H9 (cell line): ENCODE measurements at regions not wholly inside any gene's neighbourhood (a gene's known extent, or its start where the extent isn't known, plus 50 kb on each side); places are given as distances from the start of the nearest gene placed in this dataset.

Source experiments
- DNase-seq: peaks from one replicate; pipeline ENCODE4 v3.0.0-alpha.2; 2017
- H2AFZ ChIP-seq: one replicate; pipeline ENCODE4 v1.6.1; 2013; ENCODE audit warnings: mild to moderate bottlenecking, low read length, control low read depth, moderate library complexity
- H2AK5ac ChIP-seq: 2 replicates; pipeline ENCODE4 v1.6.1; 2013; ENCODE audit warnings: low read length, control low read depth, mixed read lengths; ENCODE audit not compliant: insufficient read length
- H2BK120ac ChIP-seq: one replicate; pipeline ENCODE4 v1.6.1; 2013; ENCODE audit warnings: low read depth, mild to moderate bottlenecking, low read length, control low read depth, inconsistent platforms; ENCODE audit not compliant: poor library complexity, severe bottlenecking
- H2BK12ac ChIP-seq: 2 replicates; pipeline ENCODE4 v1.6.1; 2013; ENCODE audit warnings: low read length, control low read depth, mixed read lengths, low read depth; ENCODE audit not compliant: insufficient read length
- H2BK15ac ChIP-seq: 2 replicates; pipeline ENCODE4 v1.6.1; 2013; ENCODE audit warnings: low read depth, low read length, control low read depth
- H2BK20ac ChIP-seq: one replicate; pipeline ENCODE4 v1.6.1; 2013; ENCODE audit warnings: low read depth, mild to moderate bottlenecking, low read length, control low read depth, inconsistent platforms; ENCODE audit not compliant: poor library complexity, severe bottlenecking
- H2BK5ac ChIP-seq: 2 replicates; pipeline ENCODE4 v1.6.1; 2013; ENCODE audit warnings: low read length, control low read depth, mixed read lengths; ENCODE audit not compliant: insufficient read length
- H3K14ac ChIP-seq: 2 replicates; pipeline ENCODE4 v1.6.1; 2013; ENCODE audit warnings: low read length, control low read depth; ENCODE audit not compliant: insufficient read depth
- H3K18ac ChIP-seq: 2 replicates; pipeline ENCODE4 v1.6.1; 2013; ENCODE audit warnings: low read depth, mild to moderate bottlenecking, mixed read lengths, low read length, control low read depth; ENCODE audit not compliant: insufficient read length
- H3K23ac ChIP-seq: 2 replicates; pipeline ENCODE4 v1.6.1; 2013; ENCODE audit warnings: low read length, control low read depth, mixed read lengths, low read depth; ENCODE audit not compliant: insufficient read length
- H3K23me2 ChIP-seq: 2 replicates; pipeline ENCODE4 v1.6.1; 2013; ENCODE audit warnings: low read depth, mild to moderate bottlenecking, mixed read lengths, low read length, control low read depth; ENCODE audit not compliant: insufficient read length, poor library complexity, severe bottlenecking
- H3K27ac ChIP-seq: 2 replicates; pipeline ENCODE4 v1.5.1; 2013; ENCODE audit warnings: low read length, control low read depth, mixed read lengths, low read depth; ENCODE audit not compliant: insufficient read length
- H3K27me3 ChIP-seq: 2 replicates; pipeline ENCODE4 v1.6.1; 2013; ENCODE audit warnings: low read length, control low read depth, inconsistent platforms; ENCODE audit not compliant: insufficient read depth
- H3K4ac ChIP-seq: 2 replicates; pipeline ENCODE4 v1.6.1; 2013; ENCODE audit warnings: low read depth, mild to moderate bottlenecking, control low read depth, inconsistent platforms, low read length, moderate library complexity
- H3K4me1 ChIP-seq: 2 replicates; pipeline ENCODE4 v1.6.1; 2013; ENCODE audit warnings: low read length, control low read depth, inconsistent platforms; ENCODE audit not compliant: insufficient read depth
- H3K4me2 ChIP-seq: 2 replicates; pipeline ENCODE4 v1.6.1; 2013; ENCODE audit warnings: low read length, control low read depth, mixed read lengths; ENCODE audit not compliant: insufficient read length, insufficient read depth
- H3K56ac ChIP-seq: 2 replicates; pipeline ENCODE4 v1.6.1; 2013; ENCODE audit warnings: low read depth, mild to moderate bottlenecking, mixed read lengths, low read length, control low read depth; ENCODE audit not compliant: insufficient read length
- H3K79me1 ChIP-seq: 2 replicates; pipeline ENCODE4 v1.6.1; 2013; ENCODE audit warnings: low read depth, mild to moderate bottlenecking, moderate library complexity, low read length, control low read depth, inconsistent platforms; ENCODE audit not compliant: insufficient read depth, poor library complexity, severe bottlenecking
- H3K79me2 ChIP-seq: 2 replicates; pipeline ENCODE4 v1.6.1; 2013; ENCODE audit warnings: low read length, control low read depth, inconsistent platforms; ENCODE audit not compliant: insufficient read depth
- H3K9ac ChIP-seq: 2 replicates; pipeline ENCODE4 v1.6.1; 2013; ENCODE audit warnings: low read length, control low read depth, mixed read lengths; ENCODE audit not compliant: insufficient read length; ENCODE audit errors: extremely low read depth
- H3K9me3 ChIP-seq: one replicate; pipeline ENCODE4 v1.6.1; 2013; ENCODE audit warnings: low read depth, low read length, inconsistent platforms; ENCODE audit not compliant: control insufficient read depth
- H3T11ph ChIP-seq: one replicate; pipeline ENCODE4 v1.6.1; 2013; ENCODE audit warnings: mild to moderate bottlenecking, low read length, control low read depth, inconsistent platforms
- H4K20me1 ChIP-seq: one replicate; pipeline ENCODE4 v1.6.1; 2013; ENCODE audit not compliant: control insufficient read depth, insufficient read length, insufficient read depth
- H4K5ac ChIP-seq: 2 replicates; pipeline ENCODE4 v1.6.1; 2013; ENCODE audit warnings: low read depth, mild to moderate bottlenecking, mixed read lengths, low read length, control low read depth; ENCODE audit not compliant: insufficient read length
- H4K8ac ChIP-seq: replicated peaks from 2 replicates; pipeline ENCODE4 v1.6.1; 2013; ENCODE audit warnings: low read length, control low read depth, mixed read lengths, low read depth; ENCODE audit not compliant: insufficient read length
- H4K91ac ChIP-seq: 2 replicates; pipeline ENCODE4 v1.6.1; 2013; ENCODE audit warnings: low read depth, mild to moderate bottlenecking, moderate library complexity, mixed read lengths, low read length, control low read depth; ENCODE audit not compliant: insufficient read length
- H3K27ac Mint-ChIP-seq, 3 experiments: 2 replicates in 2 of 3; 3 replicates in 1 of 3; pipeline ENCODE4 v1.8.0; 2020 to 2021; ENCODE audit warnings: mixed read lengths in 3 of 3, mild to moderate bottlenecking in 1 of 3, moderate library complexity in 1 of 3
- H3K27me3 Mint-ChIP-seq: 2 replicates; pipeline ENCODE4 v1.8.0; 2021; ENCODE audit warnings: low read depth, mild to moderate bottlenecking, moderate library complexity, mixed read lengths
- H3K36me3 Mint-ChIP-seq, 3 experiments: 2 replicates in 2 of 3; 3 replicates in 1 of 3; pipeline ENCODE4 v1.8.0; 2020 to 2021; ENCODE audit warnings: low read depth in 3 of 3, mixed read lengths in 3 of 3; ENCODE audit not compliant: insufficient read depth in 1 of 3
- H3K4me1 Mint-ChIP-seq, 2 experiments: 2 replicates each; pipeline ENCODE4 v1.8.0; 2020; ENCODE audit warnings: mixed read lengths in 2 of 2
- H3K4me3 Mint-ChIP-seq, 2 experiments: 2 replicates in 1 of 2; 3 replicates in 1 of 2; pipeline ENCODE4 v1.8.0; 2020 to 2021; ENCODE audit warnings: mild to moderate bottlenecking in 2 of 2, mixed read lengths in 2 of 2, moderate library complexity in 1 of 2
- H3K9me3 Mint-ChIP-seq, 2 experiments: 2 replicates in 1 of 2; 3 replicates in 1 of 2; pipeline ENCODE4 v1.8.0; 2020; ENCODE audit warnings: mild to moderate bottlenecking in 2 of 2, mixed read lengths in 2 of 2, moderate library complexity in 1 of 2
- CTCF ChIP-seq: fragments of 200-600 bp; sonication (generic); conservative IDR thresholded peaks from 3 replicates; pipeline ENCODE4 v1.8.0; 2021; ENCODE audit warnings: antibody characterized with exemption, mild to moderate bottlenecking
- WGBS: extraction: QIAGEN DNeasy Blood & Tissue Kit; methylation state at CpG from one replicate; pipeline ENCODE4 v1.1.7; 2013; ENCODE audit warnings: missing lambda C conversion rate, low lambda C conversion rate, mixed read lengths; ENCODE audit not compliant: insufficient read length; ENCODE audit errors: extremely low coverage; 5-methylcytosine and 5-hydroxymethylcytosine counted together

- Histone ChIP-seq H4K20me1 (no peaks in the 10 kb centered on the region), H2AK5ac (no peak overlapping the region), H3K14ac (no peak overlapping the region), H3T11ph (no peak overlapping the region), H3K4ac (no peak overlapping the region), H3K18ac (no peak overlapping the region), H4K91ac (no peak overlapping the region), H3K4me2 (no peak overlapping the region), H2BK12ac (no peak overlapping the region), H3K4me1 (no peaks in the 10 kb centered on the region), H3K9ac (no peak overlapping the region), H4K8ac (no peak overlapping the region), H3K27ac (no peak overlapping the region), H3K79me2 (no peaks in the 10 kb centered on the region), H3K23me2 (no peaks in the 10 kb centered on the region), H3K79me1 (no peaks in the 10 kb centered on the region), H3K9me3 (no peaks in the 10 kb centered on the region), H4K5ac (no peak overlapping the region), H2BK5ac (no peak overlapping the region), H3K56ac (no peak overlapping the region), H2BK20ac (no peak overlapping the region), H2BK15ac (no peak overlapping the region), H3K23ac (no peak overlapping the region), H2BK120ac (no peak overlapping the region), H2AFZ (no peak overlapping the region), H3K27me3 (no peaks in the 10 kb centered on the region)
- no peak for DNase-seq
- no peak overlapping the region for H3K4me3 Mint-ChIP-seq
- H3K27ac Mint-ChIP-seq: no peak overlapping the region
- H3K4me1 Mint-ChIP-seq: no peaks in the 10 kb centered on the region
- peaks cover 0 to 2% of the 10 kb centered on the region in 2 experiments; a peak in 4 of 5 replicates for H3K9me3 Mint-ChIP-seq
- H3K27me3 Mint-ChIP-seq: peaks cover 5% of the 10 kb centered on the region; the same call in 1 of the 2 replicates
- H3K36me3 Mint-ChIP-seq: no peaks in the 10 kb centered on the region
- TF ChIP-seq CTCF: no peak
- WGBS: no CpG with 5 or more reads among the region's 4 CpGs
Observed at GRCh38 chr3:3241596-3241995, 62.1 kb upstream of the CRBN start.
